ENCODE measurements at regions not wholly inside any gene's neighbourhood (a gene's known extent, or its start where the extent isn't known, plus 50 kb on each side); places are given as distances from the start of the nearest gene placed in this dataset.

- Histone ChIP-seq H3K36me3 (ENCODE audit: control insufficient read depth in 1 of 2, insufficient read depth in 2 of 2, low read length in 2 of 2) (no peaks in the 10 kb centered on the region), H3K9me3 (ENCODE audit: control insufficient read depth in 1 of 2, insufficient read depth in 1 of 2, low read depth in 1 of 2, low read length in 2 of 2) (peaks cover 19 to 25% of the 10 kb centered on the region in 2 experiments; a peak in 3 of 4 replicates), H3K9ac (ENCODE audit: low read length) (no peak overlapping the region), H3K4me3 (replicated peaks in 1 of 2; ENCODE audit: low read depth in 1 of 2, low read length in 2 of 2) (no peak overlapping the region), H3K27me3 (ENCODE audit: insufficient read depth, low read length) (no peaks in the 10 kb centered on the region), H3K79me2 (ENCODE audit: insufficient read depth, low read length) (no peaks in the 10 kb centered on the region), H3K27ac (ENCODE audit: low read depth, low read length) (no peak overlapping the region), H3K4me1 (ENCODE audit: control insufficient read depth in 1 of 2, insufficient read depth in 2 of 2, low read length in 2 of 2) (no peaks in the 10 kb centered on the region), H2AFZ (ENCODE audit: low read depth, low read length, poor library complexity, severe bottlenecking) (no peak overlapping the region), H4K20me1 (ENCODE audit: insufficient read depth) (no peaks in the 10 kb centered on the region; the same call in 1 of the 2 replicates), H3K4me2 (ENCODE audit: low read length) (no peak overlapping the region), H3K9me2 (ENCODE audit: insufficient read depth) (no peaks in the 10 kb centered on the region)
- TF ChIP-seq SIN3A (IDR thresholded peaks at IDR 0.05; ENCODE audit: low read depth): no peak
- TF ChIP-seq EZH2 (IDR thresholded peaks at IDR 0.05): no peak
- TF ChIP-seq FOSL1 (IDR thresholded peaks at IDR 0.05; ENCODE audit: low read depth): no peak
- TF ChIP-seq CEBPB (IDR thresholded peaks at IDR 0.05; ENCODE audit: low read depth): no peak
- no peak for TF ChIP-seq EGR1 (IDR thresholded peaks at IDR 0.05; ENCODE audit: low read depth)
- TF ChIP-seq, protein P1, sequence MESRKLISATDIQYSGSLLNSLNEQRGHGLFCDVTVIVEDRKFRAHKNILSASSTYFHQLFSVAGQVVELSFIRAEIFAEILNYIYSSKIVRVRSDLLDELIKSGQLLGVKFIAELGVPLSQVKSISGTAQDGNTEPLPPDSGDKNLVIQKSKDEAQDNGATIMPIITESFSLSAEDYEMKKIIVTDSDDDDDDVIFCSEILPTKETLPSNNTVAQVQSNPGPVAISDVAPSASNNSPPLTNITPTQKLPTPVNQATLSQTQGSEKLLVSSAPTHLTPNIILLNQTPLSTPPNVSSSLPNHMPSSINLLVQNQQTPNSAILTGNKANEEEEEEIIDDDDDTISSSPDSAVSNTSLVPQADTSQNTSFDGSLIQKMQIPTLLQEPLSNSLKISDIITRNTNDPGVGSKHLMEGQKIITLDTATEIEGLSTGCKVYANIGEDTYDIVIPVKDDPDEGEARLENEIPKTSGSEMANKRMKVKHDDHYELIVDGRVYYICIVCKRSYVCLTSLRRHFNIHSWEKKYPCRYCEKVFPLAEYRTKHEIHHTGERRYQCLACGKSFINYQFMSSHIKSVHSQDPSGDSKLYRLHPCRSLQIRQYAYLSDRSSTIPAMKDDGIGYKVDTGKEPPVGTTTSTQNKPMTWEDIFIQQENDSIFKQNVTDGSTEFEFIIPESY (IDR thresholded peaks at IDR 0.05; ENCODE audit: extremely low read depth, insufficient replicate concordance, low read length): no peak
- TF ChIP-seq CBX3 (IDR thresholded peaks at IDR 0.05; ENCODE audit: low read depth): no peak
- TF ChIP-seq YY1 (IDR thresholded peaks at IDR 0.05; ENCODE audit: extremely low read depth, insufficient replicate concordance, low read depth, low read length): no peak
- TF ChIP-seq EZH2phosphoT487 (IDR thresholded peaks at IDR 0.05; ENCODE audit: borderline replicate concordance): no peak
- no peak for TF ChIP-seq ZNF274 (IDR thresholded peaks at IDR 0.05; ENCODE audit: low read depth, low read length)
- TF ChIP-seq, protein P2, sequence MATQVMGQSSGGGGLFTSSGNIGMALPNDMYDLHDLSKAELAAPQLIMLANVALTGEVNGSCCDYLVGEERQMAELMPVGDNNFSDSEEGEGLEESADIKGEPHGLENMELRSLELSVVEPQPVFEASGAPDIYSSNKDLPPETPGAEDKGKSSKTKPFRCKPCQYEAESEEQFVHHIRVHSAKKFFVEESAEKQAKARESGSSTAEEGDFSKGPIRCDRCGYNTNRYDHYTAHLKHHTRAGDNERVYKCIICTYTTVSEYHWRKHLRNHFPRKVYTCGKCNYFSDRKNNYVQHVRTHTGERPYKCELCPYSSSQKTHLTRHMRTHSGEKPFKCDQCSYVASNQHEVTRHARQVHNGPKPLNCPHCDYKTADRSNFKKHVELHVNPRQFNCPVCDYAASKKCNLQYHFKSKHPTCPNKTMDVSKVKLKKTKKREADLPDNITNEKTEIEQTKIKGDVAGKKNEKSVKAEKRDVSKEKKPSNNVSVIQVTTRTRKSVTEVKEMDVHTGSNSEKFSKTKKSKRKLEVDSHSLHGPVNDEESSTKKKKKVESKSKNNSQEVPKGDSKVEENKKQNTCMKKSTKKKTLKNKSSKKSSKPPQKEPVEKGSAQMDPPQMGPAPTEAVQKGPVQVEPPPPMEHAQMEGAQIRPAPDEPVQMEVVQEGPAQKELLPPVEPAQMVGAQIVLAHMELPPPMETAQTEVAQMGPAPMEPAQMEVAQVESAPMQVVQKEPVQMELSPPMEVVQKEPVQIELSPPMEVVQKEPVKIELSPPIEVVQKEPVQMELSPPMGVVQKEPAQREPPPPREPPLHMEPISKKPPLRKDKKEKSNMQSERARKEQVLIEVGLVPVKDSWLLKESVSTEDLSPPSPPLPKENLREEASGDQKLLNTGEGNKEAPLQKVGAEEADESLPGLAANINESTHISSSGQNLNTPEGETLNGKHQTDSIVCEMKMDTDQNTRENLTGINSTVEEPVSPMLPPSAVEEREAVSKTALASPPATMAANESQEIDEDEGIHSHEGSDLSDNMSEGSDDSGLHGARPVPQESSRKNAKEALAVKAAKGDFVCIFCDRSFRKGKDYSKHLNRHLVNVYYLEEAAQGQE (IDR thresholded peaks at IDR 0.05; ENCODE audit: low read depth): no peak
- no peak for TF ChIP-seq JUND (IDR thresholded peaks at IDR 0.05)
- TF ChIP-seq MAX (IDR thresholded peaks at IDR 0.05): no peak
- no peak for TF ChIP-seq ATF3 (IDR thresholded peaks at IDR 0.05)
- ChIA-PET POLR2A (no interaction called here), RAD21 (ENCODE audit: low non-redundant PET in 1 of 2, low total read pairs in 2 of 2, uncharacterized antibody in 2 of 2, unreplicated experiment in 2 of 2) (no interaction called here), CTCF (no interaction called here)
- DNase-seq (ENCODE audit: low read depth, low spot score) (no peak), ATAC-seq (no peak)
- intact Hi-C loops (cut with micrococcal nuclease): no loop called here
- BruUV-seq (replicated peaks): no TSS peak
Observed at GRCh38 chr10:108130575-108130974, 966.1 kb upstream of the SORCS1 start.

Measured in HCT116 (cell line).